ENCODE measurements at regions not wholly inside any gene's neighbourhood (a gene's known extent, or its start where the extent isn't known, plus 50 kb on each side); places are given as distances from the start of the nearest gene placed in this dataset.

DNA sequence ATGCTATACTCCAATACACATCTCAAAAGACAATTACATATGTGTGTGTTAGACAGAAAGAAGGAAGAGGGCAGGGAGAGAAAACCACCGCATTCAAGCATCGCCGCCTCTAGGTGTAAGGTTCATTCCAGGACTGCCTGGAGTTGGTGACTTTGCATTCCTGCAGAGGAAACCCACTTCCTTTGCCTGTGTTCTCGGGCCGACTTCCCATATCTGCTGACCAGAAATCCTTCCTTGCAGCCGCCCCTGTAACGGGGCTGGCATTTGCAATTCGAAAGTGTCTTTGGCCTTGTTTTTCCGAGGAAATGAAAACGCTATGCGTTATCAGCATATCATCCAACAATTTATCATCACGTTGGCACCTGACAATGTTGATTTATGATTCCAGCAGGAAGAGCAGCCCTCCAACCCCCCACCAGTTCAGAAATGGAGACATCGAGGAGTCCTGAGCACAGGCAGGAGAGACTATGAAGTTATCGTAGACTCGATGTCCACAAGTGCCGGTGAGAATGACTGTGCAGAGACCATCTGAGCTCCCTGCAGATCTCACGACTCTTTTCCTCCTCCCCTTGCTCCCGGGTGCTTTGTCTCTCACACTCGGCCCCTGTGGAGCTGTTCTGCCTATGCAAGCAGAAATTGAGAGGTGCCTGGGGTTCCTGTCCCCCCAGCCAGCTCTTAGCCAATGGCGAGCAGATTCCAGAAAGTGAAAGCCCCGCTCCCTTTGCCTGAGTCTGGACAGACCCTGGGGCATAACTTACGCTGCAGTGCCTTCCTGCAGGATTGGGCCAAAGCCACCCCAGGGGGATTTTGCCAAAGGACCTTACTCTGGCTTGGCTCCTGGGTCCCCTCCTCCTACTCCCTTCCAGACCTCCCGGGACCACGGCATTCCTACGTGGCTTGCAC lies 68.9 kb upstream of the FOXK1 start:
- DNase-seq (ENCODE audit: low read depth in 2 of 2) = no peak

- no peak for DNase-seq (ENCODE audit: low read depth in 2 of 2)
Observed at GRCh38 chr7:4613846-4614548, 68.1 kb upstream of the FOXK1 start.

DNA sequence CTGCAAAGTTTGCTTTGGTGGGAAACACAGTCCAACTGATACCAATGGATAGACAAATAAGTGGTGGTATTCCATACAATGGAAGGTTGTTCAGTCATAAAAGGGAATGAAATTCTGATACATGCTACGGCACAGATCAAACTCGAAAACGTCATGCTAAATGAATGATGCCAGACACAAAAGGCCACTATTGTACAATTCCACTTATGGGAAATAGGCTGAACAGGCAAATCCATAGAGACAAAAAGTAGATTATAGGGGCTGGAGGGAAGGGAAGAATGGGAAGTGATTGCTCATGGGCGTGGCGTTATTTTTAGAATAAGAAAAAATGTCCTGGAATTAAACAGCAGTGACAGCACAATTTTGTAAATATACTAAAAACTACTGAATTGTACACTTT lies 66.0 kb upstream of the FOXK1 start:
- no peak for DNase-seq (ENCODE audit: low read depth in 2 of 2)

GRCh38 chr7:4621396-4621795 lies 60.7 kb upstream of the FOXK1 start:
- no peak for DNase-seq (ENCODE audit: low read depth in 2 of 2)

DNA sequence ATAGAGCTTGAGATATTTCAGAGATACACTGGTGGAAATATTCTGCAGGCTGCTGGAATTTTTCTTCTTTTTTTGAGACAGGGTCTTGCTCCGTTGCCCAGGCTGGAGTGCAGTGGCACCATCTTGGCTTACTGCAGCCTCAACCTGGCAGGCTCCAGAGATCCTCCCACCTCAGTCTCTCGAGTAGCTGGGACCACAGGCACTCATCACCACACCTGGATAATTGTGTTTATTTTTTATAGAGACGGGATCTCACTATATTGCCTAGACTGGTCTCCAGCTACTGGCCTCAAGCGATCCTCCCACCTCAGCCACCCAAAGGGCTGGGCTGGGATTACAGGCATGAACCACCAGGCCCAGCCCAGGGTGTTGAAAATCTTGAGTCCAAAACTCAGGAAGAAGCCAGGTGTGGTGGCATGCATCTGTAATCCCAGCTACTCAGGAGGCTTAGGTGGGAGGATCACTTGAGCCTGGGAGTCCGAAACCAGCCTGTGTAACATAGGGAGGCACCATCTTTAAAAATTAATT lies 55.7 kb upstream of the FOXK1 start:
- no peak for DNase-seq (ENCODE audit: low read depth in 2 of 2)

- DNase-seq (ENCODE audit: low read depth in 2 of 2) = no peak
Observed at GRCh38 chr7:4629287-4629895, 52.7 kb upstream of the FOXK1 start.

DNA sequence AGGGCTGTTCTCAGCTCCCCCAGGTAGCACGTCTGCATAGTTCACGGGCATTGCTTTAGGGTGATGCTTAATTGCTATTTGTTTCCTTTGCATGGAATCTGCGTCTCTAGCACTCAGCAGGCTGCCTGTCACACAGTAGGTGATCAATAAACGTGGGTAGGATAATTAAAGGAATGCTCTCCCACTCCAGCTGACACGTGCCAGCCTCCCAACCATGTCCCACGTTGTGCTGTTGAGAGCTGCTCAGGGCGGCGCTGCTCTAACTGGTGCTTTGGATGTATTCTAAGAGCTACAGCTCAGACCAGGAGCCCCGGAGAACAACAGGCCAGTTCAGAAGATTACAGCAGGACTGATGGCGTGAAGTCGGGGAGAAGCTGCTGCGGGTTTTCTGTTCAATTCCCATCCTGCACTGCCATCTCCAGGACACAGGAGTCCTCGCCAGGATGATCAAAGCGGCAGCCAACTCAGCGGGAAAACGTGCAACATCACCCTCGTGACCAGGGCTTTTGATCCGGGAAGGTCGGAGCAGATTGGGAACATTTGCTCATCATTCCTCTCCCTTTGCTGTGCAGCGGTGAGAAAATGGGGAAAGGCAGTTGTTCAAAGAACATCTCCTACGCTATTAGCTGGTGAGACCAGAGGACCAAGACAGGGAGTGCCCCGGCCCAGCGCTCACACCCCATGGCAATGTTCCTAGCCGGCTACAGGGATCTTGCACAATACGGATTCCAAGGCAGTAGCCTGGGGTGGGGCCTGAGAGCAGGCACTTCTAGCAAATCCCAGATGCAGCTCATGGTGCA lies 50.5 kb upstream of the FOXK1 start:
- DNase-seq (ENCODE audit: low read depth in 2 of 2) = no peak
